Kidney (tissue), 13 donors: ENCODE measurements at regions not wholly inside any gene's neighbourhood (a gene's known extent, or its start where the extent isn't known, plus 50 kb on each side); places are given as distances from the start of the nearest gene placed in this dataset.
A peak's percentile ranks its signal among the peaks of the same experiment; 100 is the strongest.

Experiments
- DNase-seq, 5 donors: peaks; one replicate each; pipeline ENCODE4 v3.0.0-alpha.2; 2013 to 2020
- FAIRE-seq: peaks from 2 replicates; lab custom pipeline; 2012; peaks lifted over from hg19 to GRCh38; lab: Jason Lieb, UNC
- H3K27ac ChIP-seq, 2 donors: one replicate each; pipeline ENCODE4 v1.7.0; 2013; ENCODE audit warnings: low read depth in 2 of 2, low read length in 2 of 2, inconsistent platforms in 1 of 2
- H3K27me3 ChIP-seq: one replicate; pipeline ENCODE4 v1.7.1; 2013; ENCODE audit warnings: low read length, inconsistent platforms; ENCODE audit not compliant: control insufficient read depth, insufficient read depth
- H3K36me3 ChIP-seq, 3 donors: one replicate each; pipeline versions ENCODE4 v1.7.0 to v1.7.1; 2013; ENCODE audit warnings: low read length in 3 of 3, control low read depth in 1 of 3, inconsistent platforms in 1 of 3; ENCODE audit not compliant: insufficient read depth in 3 of 3, control insufficient read depth in 2 of 3
- H3K4me1 ChIP-seq, 3 donors: one replicate each; pipeline versions ENCODE4 v1.7.0 to v1.7.1; 2013; ENCODE audit warnings: low read length in 3 of 3, inconsistent platforms in 1 of 3, low read depth in 1 of 3; ENCODE audit not compliant: control insufficient read depth in 2 of 3, insufficient read depth in 2 of 3
- H3K4me3 ChIP-seq, 3 donors: one replicate each; pipeline versions ENCODE4 v1.7.0 to v1.8.1; 2013; ENCODE audit warnings: low read length in 3 of 3, control low read depth in 1 of 3, inconsistent platforms in 1 of 3
- H3K9ac ChIP-seq, 3 donors: one replicate each; pipeline versions ENCODE4 v1.7.0 to v1.7.1; 2013; ENCODE audit warnings: low read length in 3 of 3, control low read depth in 1 of 3, inconsistent platforms in 1 of 3
- H3K9me3 ChIP-seq, 3 donors: one replicate each; pipeline versions ENCODE4 v1.7.0 to v1.7.1; 2013; ENCODE audit warnings: low read length in 3 of 3, control low read depth in 1 of 3, inconsistent platforms in 1 of 3; ENCODE audit not compliant: control insufficient read depth in 2 of 3, insufficient read depth in 1 of 3
- CTCF ChIP-seq: IDR thresholded peaks from 3 replicates; pipeline ENCODE4 v1.5.1; 2012; ENCODE audit warnings: mild to moderate bottlenecking, moderate library complexity, borderline replicate concordance; ENCODE audit not compliant: insufficient read depth; ENCODE audit errors: extremely low read depth
- intact Hi-C: fragments of 100-400 bp; cut with DNase I; formaldehyde crosslinking; loops from one replicate; pipeline ENCODE4 v1.11.1; 2022
- donor health status: control.
- donor health status: control.
- donor health status: control.
- donor health status: control.
- donor health status: control.
- donor health status: DM: yes; HTN: yes; CAD: no.
- donor health status: Normal renal cell carcinoma (clear cell type).

GRCh38 chr13:80284290-80284689, 56.6 kb downstream of the SPRY2 start:
- intact Hi-C loops = no loop called here
- Histone ChIP-seq H3K9me3 (no peaks in the 10 kb centered on the region), H3K4me1 (no peaks in the 10 kb centered on the region), H3K36me3 (no peaks in the 10 kb centered on the region), H3K27me3 (no peaks in the 10 kb centered on the region), H3K4me3 (no peak overlapping the region), H3K27ac (no peak overlapping the region), H3K9ac (no peak overlapping the region)
- FAIRE-seq (no peak), DNase-seq (no peak)
- no peak for TF ChIP-seq CTCF

GRCh38 chr13:80278706-80279105, 62.2 kb downstream of the SPRY2 start:
- H3K27me3 ChIP-seq = no peaks in the 10 kb centered on the region
- TF ChIP-seq CTCF = no peak
- H3K27ac ChIP-seq = no peak overlapping the region
- H3K36me3 ChIP-seq = no peaks in the 10 kb centered on the region
- DNase-seq (no peak), FAIRE-seq (no peak)
- H3K4me3 ChIP-seq = no peak overlapping the region
- peaks cover 0 to 2% (median 0%) of the 10 kb centered on the region in 3 donors for H3K9me3 ChIP-seq
- intact Hi-C loops = no loop called here
- H3K4me1 ChIP-seq = peaks cover 0 to 3% (median 0%) of the 10 kb centered on the region in 3 donors
- H3K9ac ChIP-seq = no peak overlapping the region

- H3K9ac ChIP-seq = no peak overlapping the region
- H3K27me3 ChIP-seq = no peaks in the 10 kb centered on the region
- H3K4me1 ChIP-seq = peaks cover 0 to 3% (median 0%) of the 10 kb centered on the region in 3 donors
- no peak for FAIRE-seq
- H3K4me3 ChIP-seq = peak overlapping the region in 1 of 3 donors; percentile 3
- intact Hi-C loops = no loop called here
- H3K9me3 ChIP-seq = peaks cover 0 to 2% (median 0%) of the 10 kb centered on the region in 3 donors
- no peak overlapping the region for H3K27ac ChIP-seq
- no peaks in the 10 kb centered on the region for H3K36me3 ChIP-seq
- no peak for TF ChIP-seq CTCF
- DNase-seq = peak in 4 of 5 donors; percentile 45 to 75 (median 61)
Measured at GRCh38 chr13:80276371-80277289, 64.3 kb downstream of the SPRY2 start.
